Activated CD4-positive, alpha-beta T cell treated with anti-CD3 and anti-CD28 coated beads, Interleukin-2, Interleukin-6, amounts not matched to agents 100 ng/mL and 50 ng/mL, durations not matched to agents 16 hours and 8 hours (primary cell): ENCODE measurements at regions not wholly inside any gene's neighbourhood (a gene's known extent, or its start where the extent isn't known, plus 50 kb on each side); places are given as distances from the start of the nearest gene placed in this dataset.

Experiments used
- DNase-seq: peaks from one replicate; pipeline ENCODE4 v3.0.0-alpha.2; 2020

DNA sequence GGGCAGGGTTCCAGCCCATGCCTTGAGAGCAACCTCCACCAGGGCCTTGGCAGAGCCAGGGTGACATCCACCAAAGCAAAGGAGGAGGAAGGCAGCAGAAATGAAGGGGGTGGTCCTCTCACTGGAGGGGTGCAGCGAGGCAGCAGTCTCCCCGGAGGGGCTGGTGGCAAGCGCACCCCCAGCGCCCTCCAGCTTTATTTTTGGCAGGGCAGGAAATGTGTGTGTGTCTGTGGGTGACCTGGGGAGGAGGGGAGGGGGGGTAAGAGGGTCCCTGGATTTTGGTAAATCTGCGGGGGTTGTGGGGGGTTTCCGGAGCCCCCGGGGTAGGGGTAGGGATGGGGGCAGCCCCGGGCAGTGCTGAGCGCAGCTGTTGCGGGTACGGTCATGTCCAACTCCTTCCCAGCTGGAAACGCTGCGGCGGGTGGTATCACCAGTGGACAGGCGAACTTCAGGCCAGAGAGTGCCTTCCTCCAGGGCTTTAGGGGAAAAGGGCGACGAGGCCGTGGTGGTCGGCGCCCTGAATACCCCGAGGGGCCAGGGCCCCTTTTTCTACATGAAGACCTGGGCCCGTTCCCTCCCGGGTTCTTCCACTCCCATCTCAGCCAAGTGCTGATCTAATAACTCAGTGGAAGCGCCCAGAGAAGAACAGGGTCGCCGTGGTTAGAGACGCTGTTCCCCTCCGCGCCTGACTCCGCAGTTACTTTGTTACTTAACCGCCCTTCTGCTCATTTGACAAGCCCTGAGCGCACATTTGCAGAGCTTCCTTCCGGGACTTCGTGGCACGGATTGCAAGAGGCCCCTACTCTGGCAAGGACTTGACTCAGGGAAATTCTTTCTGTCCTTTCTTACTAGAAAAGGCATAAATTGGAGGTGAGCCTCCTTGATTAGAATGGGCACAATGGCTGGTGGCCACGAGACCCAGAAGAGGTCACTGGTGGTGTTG is 55.2 kb downstream of the FOS start:
- peak; percentile 68 for DNase-seq

DNA sequence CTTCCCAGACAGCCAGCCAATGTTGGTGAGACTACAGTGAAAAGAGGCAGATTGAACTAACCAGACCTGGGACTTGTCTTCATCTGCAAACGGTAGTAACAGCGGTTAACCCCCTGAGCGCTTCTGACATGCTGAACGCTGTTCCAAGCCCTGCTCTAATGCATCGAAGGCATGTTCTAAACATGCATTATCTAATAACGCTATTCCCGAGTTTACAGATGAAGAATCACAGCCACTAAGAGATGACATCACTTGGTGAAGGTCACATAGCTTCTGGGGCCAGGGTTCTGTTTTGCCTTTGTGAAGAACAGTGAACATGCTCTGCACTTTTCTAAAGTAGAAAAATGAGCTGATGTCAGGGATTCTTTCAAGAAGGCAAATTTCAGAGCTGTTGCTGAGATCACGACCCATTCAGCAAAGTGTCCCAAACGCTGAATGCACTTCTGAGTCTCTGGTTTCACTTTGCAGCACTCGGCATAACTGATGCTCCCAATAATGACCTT is 56.0 kb downstream of the FOS start:
- DNase-seq: no peak

DNA sequence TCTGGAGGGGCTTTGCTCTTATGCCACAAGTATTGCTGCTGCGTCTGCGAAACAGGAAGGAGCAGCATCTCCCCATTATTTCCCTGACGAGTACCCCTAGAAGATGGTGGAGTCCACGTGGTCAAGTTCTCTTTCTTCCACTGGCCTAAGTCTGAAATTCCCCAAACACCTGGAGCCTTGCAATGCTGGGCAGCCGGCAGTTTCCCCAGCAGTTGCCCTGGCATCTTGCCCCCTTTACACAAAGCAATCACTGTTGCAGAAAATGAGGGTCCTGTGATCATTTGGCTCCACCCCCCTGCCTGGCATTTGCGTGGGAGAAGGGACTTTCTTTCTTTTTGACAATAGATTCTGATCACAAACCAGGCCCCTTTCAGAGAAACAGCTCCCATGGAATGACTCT is 56.9 kb downstream of the FOS start:
- DNase-seq: no peak

DNA sequence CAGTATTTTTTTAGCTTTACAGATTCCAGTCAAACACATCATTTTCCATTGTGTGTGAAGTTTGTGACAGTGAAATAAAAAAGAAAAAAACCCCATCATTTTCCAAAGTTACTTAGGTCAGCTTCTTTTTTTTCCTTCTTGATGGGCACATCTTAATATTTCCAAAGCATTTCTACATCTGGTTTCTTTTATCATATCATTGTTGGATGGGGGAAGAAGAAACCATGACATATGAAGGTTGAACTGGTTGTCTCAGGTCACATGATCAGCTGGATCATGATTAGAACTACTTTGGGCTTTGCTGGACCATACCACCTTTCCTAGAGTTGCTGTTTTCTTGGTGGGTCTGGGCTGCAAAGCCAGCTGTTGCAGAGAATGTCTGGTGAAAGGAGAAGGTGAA is 59.8 kb downstream of the FOS start:
- DNase-seq: no peak

DNA sequence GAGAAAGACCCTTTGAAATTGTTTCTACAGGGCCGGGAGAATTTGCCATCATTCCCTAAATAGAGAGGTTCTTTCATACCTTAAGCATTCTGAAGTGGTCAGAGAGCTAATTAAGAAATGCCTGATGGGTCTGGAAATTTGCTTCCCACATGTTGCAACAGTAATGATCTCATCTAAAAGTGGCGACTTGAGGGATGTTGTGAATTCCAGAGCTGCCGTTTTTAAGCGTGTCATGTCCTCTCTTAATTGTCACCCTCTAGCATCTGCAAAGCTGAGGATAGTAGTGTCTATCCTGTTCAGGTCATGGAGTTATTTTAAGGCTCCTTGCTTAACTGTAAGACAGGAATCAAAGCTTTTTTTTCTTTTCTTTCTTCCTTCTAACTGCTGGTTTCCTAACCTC is 60.4 kb downstream of the FOS start:
- DNase-seq: no peak

DNA sequence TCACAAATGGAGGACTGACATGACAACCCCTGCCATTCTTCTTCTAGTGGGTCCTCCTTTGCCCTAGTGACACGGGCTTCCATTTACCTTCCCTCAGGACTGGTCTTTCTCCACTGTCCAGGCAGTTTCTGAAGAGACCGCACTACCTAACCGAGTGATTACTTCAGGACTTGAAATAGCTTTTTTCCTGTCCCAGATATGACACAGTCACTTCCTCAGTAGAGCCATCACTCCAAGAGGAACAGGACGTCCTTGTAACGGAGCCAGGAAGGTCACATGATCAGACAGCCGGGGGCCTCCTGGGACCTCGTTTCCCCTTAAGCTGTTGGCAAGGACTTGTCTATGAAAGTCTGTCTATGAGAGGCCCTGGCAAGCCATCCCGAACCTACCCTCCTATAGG is 62.3 kb downstream of the FOS start:
- DNase-seq: no peak

DNA sequence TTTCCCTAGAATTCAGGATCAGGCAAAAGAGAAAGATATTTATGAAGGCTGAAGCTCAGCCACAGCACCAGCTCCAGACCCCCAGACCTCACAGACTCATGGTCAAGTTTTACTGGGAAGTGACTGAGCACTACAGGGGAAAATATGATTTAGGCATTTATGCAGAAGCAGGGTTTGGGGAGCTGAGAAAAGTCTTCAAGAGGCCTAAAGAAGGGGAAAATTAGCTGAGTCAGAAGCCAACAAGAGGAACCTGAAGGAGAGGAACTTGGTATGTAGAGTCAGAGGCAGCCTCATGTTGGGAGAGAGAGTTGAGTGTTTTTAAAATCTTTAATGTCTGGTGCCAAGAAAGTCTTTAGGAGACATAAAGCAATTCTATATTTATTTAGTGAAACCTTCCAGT is 63.0 kb downstream of the FOS start:
- no peak for DNase-seq

DNA sequence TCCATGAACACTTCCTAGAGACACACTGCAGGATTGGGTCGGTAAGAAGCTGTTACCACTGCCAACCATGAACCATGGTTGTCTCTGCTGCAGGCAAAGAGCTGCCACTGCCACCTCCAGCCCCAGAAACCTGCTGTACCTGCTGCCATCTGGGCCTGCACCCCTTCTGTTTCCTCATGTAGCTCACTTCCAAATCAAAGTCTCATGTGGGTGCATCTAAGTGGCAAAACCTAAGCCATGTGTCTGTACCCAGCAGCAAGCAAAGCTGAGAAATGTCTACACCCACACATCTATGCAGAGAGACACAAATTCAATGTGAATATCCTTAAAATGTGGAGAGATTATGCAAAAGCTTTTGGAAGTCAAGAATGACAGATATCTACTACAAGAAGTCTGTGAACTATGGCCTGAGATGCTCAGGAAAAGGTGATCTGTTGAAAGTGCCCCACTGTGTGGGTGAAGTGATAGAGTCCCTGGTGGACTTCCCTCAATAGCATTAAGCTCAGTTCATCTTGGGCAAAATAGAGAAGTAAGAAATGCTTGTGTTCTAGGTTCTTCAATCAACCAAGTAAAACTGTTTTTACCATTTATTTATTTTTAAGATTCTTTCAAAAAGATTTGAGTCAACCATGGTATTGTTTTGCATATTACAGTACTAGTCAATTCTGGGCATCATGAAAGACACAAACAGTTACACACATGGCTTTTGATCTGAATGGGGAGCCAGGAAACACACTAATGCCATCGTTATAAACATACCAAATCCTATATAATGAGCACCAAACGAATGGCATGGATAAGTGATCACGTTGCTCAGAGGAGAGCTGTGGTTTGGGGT is 64.4 kb downstream of the FOS start:
- DNase-seq: no peak

DNA sequence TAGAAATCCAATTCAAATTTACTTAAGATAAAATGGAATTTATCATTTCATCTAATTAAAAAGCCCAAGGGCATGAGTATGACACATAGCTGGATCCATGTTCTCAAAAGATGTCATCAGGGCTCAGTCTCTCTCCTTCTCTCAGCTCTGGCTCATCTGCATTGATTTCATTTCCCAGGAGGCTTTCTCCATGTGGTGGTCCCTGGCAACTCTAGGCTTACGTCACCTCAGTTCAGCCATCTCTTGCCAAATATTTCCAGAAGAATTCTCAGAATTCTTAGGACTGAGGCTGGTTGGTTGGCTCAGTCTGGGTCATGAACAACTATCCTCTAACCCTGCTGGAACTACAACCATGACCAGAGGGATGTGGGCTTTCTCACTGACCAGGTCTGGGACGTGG is 65.3 kb downstream of the FOS start:
- no peak for DNase-seq

DNA sequence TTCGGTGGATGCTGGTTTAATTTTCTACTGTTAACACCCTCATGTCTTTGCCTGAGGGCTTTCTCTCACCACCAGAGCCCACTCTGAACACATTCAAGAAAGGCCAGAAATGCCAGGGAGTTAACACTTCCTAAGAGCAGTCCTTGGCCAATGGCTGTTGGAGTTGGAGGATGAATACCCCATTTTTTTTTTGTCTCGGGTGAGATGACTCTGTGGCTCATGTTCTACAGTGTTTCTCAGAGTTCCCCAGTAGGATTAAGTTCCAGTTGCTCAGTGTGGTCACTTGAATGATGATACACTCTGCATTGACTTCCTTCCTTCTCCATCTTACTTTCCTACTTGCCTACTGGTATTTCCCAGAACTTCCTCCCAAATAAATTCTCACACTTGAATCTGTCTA is 65.8 kb downstream of the FOS start:
- no peak for DNase-seq

DNA sequence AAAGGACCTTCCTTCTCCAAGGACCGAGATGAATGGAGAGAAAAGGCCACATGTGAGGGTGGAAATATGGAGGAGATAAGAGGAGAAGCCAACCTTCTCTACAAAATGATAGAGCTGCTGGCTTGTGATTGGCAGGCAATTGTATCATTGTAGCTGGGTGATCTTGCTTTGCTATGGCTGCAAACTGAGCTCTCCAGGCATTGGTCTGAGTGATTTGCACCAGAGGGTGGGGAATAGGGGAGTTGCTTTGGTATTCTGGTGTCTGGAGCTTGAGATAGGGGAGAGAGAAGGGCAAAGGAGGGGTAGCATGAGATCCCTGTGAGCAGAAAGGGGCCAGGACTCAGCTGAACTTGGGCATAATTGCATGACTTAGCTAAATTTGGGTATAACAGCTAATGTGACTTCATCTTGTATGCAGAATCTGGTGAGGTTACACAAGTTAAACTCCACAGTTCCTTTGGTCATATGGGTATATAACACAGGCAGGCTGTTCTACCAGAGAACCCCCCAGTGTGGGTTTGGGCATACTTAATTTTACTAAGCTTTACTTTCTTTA is 72.0 kb downstream of the FOS start:
- DNase-seq: no peak

DNA sequence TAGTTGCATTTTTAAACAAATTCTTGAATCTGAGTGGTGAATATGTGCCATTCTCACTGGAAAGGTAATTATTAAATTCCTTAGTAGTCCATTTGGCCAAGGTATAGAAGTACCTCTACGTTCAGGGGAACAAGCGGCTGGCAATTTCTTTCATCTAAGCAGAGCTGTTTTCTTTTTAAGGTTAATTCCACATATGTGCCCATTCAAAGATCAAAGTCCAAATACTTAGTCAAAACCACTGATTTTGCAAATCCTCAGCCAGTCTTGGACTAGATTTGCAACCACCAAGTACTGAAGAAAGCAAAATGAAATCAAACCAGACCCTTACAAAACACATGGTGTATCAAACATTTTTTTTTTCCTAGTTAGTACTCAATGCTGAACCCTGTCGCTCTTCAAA is 68.7 kb upstream of the JDP2 start:
- DNase-seq: no peak

DNA sequence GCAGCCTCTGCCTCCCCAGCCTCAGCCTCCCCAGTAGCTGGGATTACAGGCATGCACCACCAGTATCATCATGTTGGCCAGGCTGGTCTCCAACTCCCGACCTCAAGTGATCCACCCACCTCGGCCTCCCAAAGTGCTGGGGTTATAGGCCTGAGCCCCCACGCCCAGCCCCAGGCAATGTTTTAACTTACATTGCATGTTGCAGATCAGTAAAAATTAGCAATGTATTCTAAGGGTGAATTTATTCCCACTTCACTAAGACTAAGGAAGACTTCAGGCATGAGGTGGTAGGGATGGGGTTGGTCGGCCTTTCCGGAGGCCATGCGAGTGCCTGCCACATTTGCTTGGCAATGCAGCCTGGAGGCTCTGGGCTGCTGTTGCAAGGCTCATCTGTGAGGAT is 66.8 kb upstream of the JDP2 start:
- DNase-seq: no peak

DNA sequence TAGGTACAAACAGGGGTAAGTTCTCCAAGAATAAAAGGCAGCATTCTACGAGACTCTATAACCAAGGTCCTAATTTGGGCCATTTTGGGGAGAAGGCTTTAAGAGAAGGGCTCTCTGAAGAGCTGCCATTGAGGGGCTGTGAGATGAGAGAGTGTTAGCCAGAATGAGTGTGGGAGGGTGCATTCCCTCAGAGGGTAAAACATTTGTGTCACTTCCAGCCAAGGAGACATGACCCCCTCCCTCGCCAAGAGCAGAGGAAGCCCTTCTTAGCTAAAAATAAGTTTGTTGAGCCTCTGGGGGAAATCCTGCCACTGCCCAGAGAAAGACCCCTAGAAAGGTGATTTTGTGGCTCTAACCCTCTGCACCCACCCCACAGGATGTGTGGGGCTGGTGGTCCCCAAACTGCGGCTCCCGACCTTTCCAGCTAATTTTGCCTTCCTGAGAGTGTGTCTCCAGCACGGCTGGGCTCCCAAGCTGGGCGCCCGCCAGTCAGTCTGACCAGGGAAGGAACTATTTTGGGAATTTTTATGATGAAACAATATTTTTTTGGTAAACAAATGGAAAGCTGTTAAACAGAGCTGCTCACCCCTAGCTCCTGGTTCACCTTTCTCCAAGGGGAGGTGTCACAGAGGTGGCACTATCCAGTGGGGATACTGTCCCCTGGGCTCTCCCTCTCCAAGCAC is 65.9 kb upstream of the JDP2 start:
- no peak for DNase-seq

DNA sequence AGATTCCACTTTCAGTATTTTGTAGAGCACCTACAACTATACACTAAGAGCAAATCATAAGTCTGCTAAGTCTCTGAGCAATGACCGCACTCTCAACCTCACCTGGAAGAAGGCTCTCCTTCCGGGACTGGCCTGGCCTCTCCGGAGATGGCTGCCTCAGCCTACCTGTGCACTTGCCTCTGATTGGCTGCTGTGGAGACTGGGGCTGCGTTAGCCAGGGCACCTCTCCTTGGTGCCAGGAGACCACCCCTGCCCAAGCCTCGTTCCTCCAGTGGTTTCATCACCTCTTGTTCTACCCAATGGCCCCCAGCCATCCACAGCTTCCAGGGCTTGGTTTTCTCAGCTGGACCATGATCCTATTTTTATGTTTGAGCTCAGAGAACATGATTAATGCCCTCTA is 64.7 kb upstream of the JDP2 start:
- DNase-seq: no peak

DNA sequence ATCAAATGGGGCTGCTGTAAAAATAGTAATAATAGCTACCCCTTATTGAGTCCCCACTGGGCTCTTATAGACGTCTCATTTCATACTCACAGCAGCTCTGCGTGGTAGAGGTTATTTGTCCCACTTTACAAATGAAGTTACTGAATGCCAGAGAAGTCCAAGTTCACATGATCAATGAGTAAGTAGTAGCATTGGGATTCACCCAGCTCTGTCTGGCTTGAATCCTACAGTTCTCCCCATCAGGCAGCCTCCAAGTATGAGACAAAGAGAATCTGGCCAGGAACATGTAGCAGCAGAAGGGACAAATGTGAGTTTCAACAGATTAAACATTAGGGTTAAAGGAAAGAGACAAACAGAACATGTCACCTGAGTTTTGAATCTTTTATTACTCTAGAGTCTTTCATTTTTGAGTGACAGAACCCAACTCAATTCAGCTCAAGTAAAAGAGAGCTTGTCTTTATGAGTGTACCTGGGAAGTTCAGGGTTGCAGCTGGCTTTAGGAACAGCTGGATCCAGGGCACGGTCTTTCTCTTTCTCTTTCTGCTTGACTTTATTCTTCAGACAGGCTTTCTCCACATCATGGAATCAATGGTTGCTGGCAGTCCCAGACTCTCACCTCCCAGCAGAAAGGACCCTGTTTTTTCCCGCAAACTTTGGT is 64.1 kb upstream of the JDP2 start:
- no peak for DNase-seq

DNA sequence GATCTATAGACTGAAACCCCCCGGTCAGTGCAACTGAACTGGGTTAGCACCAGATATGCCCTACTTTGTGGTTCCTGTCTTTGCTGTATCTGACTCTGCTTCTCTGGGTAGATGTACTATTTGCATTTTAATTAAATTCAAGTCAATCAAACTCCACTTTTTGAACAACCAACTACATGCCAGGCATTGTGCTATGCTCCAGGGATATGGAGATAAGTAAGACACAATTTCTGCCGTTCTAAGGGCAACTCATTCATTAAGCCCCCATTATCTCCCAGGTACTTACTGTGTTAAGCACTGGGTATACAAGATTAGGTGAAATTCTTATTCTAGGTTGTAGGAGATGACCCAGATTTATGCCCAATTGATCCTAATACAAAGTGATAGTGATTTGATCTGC is 62.7 kb upstream of the JDP2 start:
- no peak for DNase-seq

DNA sequence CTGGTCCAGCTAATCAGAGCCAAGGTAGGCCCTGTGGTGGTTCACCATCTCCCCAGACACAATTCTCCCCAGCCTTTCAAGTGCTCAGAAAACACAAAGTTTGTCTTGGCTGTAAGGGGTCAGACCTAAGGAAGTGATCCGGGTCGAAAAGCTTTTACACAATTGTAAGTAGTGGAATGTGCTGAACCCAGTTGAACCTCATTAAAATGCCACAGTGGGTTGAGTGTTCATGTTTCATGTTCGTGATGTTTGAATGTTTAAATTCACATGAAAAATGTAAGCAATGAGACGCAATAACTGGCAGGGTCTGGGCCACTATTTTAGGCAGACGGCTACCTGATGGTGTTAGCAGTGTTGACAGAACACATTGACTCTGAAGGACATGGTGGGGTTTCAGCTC is 60.9 kb upstream of the JDP2 start:
- no peak for DNase-seq

DNA sequence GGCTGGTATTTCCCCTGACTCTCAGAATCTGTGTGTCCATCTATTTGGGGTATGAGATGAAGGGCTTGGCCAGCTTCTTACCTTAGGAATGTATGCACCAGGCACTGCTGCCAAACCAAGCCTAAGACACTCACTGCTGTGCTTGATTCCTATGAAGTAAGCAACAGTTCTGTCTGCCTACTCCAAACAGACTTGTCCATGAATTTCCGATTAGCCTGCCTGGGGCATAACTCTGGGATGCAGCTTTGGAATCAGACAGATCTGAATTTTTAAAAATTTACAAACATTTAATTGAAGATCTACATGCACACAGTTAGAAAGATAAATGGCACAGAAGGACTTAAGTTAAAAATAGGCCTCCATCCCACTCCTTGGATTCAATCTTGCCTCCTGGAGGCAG is 59.5 kb upstream of the JDP2 start:
- DNase-seq: no peak

DNA sequence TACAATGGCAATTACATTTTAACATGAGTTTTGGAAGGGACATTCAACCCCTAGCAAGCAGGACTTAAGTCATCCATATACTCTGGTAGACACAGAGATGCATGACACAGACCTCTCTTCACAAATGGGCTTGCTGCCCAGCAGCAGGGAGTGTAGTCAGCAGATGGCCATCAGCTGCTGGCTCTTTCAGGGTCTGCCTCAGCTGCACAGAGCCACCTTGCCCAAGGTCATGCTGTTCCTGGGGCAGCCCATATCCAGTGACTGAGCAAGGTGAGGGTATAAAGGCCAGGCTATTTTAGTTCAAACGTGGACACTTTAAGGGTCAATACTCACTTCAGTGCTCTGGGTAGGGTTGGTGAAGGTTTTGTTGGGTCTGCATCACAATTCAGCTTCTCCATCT is 58.3 kb upstream of the JDP2 start:
- DNase-seq: no peak

DNA sequence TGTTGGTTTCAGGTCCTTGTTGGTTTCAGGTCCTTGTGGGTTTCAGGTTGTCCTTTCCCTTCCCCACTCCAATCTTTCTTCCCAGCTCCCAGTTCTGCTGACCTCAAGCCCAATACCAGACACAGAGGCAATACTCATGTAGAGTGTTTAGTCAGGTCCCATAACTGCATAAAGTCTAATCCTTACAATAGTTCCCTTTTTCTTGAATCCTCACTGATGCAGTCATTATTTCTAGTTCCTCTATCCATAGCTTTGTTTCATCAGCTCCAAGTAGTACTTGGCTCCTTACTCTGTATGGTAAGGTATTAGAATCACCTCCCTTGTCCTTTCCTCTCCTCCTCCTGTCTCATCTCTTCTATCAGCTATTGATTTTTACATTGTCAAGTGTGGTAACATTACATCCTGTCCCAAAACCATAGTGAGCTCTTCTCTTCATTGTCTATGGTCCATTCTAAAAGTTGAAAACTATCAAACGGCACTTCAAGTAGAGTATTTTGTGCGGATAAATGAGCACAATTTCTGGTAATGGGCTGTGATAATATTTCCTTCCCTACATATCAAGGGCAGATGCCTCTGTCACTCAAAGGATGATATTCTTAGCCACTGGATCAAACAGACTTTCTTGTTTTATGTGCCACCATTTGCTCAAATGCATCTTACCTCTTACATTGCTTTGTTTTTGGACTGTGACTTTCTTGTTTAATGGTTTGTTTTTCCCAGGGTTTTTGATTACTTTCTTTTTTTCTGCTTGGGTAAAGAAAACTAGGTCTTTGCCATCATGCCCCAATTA is 57.2 kb upstream of the JDP2 start:
- no peak for DNase-seq

DNA sequence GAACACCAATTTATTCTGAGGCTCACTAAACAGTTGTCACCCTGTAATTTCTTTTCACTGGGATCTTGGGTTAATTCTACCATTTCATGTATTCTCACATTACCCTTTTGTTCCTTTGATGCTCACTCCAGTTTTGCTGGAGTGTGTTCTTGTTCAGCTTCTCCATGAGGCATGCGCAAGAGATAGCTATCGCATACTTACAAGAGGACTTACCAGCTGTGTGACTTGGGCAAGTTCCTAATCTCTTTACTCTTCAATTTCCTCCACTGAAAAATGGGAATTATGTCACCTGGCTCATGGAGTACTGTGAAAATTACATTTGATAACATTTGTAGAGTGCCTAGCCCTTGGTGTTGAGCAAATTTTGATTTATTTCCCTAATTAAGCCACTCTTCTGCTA is 56.5 kb upstream of the JDP2 start:
- DNase-seq: no peak
